Stomach (tissue), 4 donors: ENCODE measurements at regions not wholly inside any gene's neighbourhood (a gene's known extent, or its start where the extent isn't known, plus 50 kb on each side); places are given as distances from the start of the nearest gene placed in this dataset.

Source experiments
- CTCF ChIP-seq, 7 experiments: fragments of 450-650 bp in 4 of 7; fragments of 200-600 bp in 3 of 7; sonication (generic) in 3 of 7; IDR thresholded peaks; one replicate each; pipeline ENCODE4 v1.5.1; 2016 to 2019; ENCODE audit warnings: antibody characterized with exemption in 7 of 7, control low read depth in 2 of 7, mild to moderate bottlenecking in 1 of 7
- POLR2A ChIP-seq, 4 donors: fragments of 450-650 bp; IDR thresholded peaks; one replicate each; pipeline ENCODE4 v1.6.1; 2016; ENCODE audit warnings: antibody characterized with exemption in 4 of 4, control low read depth in 2 of 4, mild to moderate bottlenecking in 1 of 4, moderate library complexity in 1 of 4

- no peak for TF ChIP-seq CTCF (IDR thresholded peaks at IDR 0.05)
- TF ChIP-seq POLR2A (IDR thresholded peaks at IDR 0.05): no peak
Observed at GRCh38 chr14:99066378-99066777, 205.6 kb downstream of the BCL11B start.
